PFSK-1 (cell line): ENCODE measurements at regions not wholly inside any gene's neighbourhood (a gene's known extent, or its start where the extent isn't known, plus 50 kb on each side); places are given as distances from the start of the nearest gene placed in this dataset.

Experiments used
- POLR2AphosphoS5 ChIP-seq: IDR thresholded peaks from 2 replicates; pipeline ENCODE4 v1.6.1; 2012; ENCODE audit warnings: low read depth, mild to moderate bottlenecking, control low read depth, low read length, moderate library complexity
- REST ChIP-seq, 2 experiments: IDR thresholded peaks; 2 replicates each; pipeline versions ENCODE4 v1.6.1 to v1.8.0; 2011 to 2012; ENCODE audit warnings: low read depth in 2 of 2, low read length in 2 of 2, control low read depth in 1 of 2, inconsistent platforms in 1 of 2, mild to moderate bottlenecking in 1 of 2, moderate library complexity in 1 of 2; ENCODE audit not compliant: insufficient read depth in 1 of 2
- SIN3A ChIP-seq: IDR thresholded peaks from 2 replicates; pipeline ENCODE4 v1.6.1; 2012; ENCODE audit warnings: mild to moderate bottlenecking, low read length, moderate library complexity, borderline replicate concordance; ENCODE audit not compliant: insufficient read depth

- TF ChIP-seq POLR2AphosphoS5: no peak
- no peak for TF ChIP-seq REST (IDR thresholded peaks at IDR 0.05; ENCODE audit: insufficient read depth in 1 of 2, low read depth in 2 of 2, low read length in 2 of 2)
- no peak for TF ChIP-seq SIN3A
These were observed 151.5 kb upstream of the PARP11 start for GRCh38 chr12:4024701-4025100.
